GM18508 (cell line): ENCODE measurements at regions not wholly inside any gene's neighbourhood (a gene's known extent, or its start where the extent isn't known, plus 50 kb on each side); places are given as distances from the start of the nearest gene placed in this dataset.
"Not testable (repeated sequence)": the region's sequence is repeated elsewhere in the genome, so short reads cannot be mapped to it uniquely, and the experiment has no call there.

ENCODE experiments used
- ATAC-seq: cut with Tn5 transposase; IDR thresholded peaks from one replicate; pipeline ENCODE4 v1.9.1; 2021; ENCODE audit warnings: moderate number of reproducible peaks; ENCODE audit not compliant: insufficient read depth, unreplicated experiment

DNA sequence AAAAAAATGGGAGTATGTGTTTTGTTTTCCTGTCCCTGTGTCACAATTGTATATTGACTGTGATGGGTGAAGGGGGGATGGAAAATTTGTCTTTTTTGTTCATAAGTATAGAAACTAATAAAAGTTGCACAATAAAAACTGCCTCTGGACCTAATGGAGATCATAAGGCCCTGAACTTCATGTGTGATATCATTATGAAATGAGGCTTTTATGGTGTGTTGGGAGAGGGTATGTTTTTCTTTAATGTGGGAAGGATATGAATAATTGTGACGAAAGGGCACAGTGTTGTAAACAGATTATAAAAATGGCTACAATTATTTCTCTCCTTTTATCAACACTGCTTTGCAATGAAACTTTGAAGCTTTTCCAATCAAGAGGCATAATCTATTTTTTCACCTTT is 1889.3 kb upstream of the CELF4 start:
- ATAC-seq = no peak

DNA sequence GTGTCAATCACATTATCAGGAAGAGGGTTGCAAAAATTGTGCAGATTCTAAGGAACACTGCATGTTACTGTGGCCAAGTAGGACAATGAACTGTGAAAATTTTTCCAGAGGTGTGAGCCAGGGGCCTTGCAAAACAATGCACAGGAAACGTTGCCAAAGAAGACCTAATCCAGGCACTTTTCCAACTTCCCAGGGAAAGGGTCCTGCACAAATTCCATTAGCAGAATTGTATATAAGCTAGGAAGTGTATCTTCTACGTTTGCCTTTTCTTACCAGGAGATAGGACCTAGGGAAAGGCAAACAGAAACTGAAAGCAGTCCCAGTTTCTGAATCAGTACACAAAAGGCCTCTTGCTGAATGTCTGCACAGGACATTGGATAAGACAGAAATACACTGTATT is 1888.3 kb upstream of the CELF4 start:
- ATAC-seq = no peak

DNA sequence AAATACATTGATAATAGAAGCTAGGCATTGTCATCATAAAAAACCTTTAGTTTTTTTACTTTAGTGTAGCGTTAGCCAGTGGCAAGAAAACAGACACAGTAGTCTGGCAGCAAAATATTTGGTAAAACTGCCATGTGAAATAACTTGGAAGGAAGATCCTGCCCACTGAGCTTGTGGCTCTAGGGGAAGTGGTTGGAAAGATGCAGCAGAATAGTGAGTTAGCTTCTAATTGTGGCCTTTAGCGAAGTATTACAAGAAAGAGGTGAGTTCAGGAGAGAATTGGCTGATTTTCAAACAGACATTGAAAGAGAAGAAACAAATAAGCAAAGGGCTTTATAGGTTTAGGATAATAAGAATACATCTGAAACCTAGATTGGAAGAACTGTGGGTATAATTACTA is 1887.8 kb upstream of the CELF4 start:
- ATAC-seq = no peak

DNA sequence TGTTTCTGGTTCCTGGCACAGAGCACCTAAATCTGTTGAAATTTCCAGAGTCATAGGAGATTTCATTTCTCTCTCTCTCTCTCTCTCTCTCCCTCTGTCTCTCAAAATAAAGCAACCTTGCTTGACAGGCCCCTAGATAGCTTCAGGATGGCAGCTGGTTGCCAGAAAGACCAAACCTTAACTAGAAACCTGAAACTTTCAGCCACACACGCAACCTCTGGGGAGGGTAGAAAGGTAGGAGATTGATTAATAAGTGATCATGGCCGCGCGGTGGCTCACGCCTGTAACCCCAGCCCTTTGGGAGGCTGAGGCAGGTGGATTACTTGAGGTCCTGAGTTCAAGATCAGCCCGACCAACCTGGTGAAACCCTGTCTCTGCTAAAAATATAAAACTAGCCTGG is 1885.4 kb upstream of the CELF4 start:
- no peak for ATAC-seq

DNA sequence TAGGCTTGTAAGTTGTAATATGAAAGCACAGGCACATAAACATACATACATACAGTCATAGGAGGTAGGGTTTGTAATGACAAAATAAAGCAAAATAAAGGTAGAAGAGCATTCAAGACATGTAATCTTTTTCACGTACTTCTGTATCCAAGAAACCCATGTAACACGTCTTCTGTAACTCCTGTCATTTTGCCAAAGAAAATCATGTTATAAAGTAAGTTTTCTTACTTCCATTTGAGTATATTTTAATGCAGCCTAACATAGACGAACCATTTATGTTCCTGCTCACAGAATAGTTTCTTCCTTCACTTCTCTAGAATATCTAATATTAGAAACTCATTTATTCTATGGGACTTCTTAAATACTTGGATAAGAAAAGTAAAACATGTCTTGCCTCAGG is 1884.0 kb upstream of the CELF4 start:
- ATAC-seq = no peak

DNA sequence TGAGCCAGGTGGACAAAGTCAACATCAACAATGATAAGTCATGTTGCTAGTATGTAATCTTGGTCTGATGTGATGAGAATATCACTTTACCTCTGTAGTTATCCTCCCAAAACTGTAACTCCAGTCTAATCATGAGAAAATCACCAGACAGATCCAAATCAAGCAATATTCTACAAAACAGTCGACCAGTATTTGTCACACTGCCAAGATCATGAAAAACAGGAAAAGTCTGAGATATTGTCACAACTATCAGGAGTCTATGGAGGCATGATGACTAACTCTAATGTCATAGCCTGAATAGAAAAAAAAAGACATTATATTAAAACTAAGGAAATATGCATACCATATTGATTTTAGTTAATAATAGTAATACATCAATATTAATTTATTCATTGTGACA is 1883.3 kb upstream of the CELF4 start:
- no peak for ATAC-seq

DNA sequence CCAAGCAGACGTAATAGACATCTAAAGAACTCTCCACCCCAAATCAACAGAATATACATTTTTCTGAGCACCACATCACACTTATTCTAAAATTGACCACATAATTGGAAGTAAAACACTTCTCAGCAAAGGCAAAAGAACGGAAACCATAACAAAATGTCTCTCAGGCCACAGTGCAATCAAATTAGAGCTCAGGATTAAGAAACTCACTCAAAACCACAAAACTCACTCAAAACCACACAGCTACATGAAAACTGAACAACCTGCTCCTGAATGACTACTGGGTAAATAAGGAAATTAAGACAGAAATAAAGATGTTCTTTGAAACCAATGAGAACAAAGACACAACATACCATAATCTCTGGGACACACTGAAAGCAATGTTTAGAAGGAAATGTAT is 1879.4 kb upstream of the CELF4 start:
- ATAC-seq = not testable (repeated sequence)

DNA sequence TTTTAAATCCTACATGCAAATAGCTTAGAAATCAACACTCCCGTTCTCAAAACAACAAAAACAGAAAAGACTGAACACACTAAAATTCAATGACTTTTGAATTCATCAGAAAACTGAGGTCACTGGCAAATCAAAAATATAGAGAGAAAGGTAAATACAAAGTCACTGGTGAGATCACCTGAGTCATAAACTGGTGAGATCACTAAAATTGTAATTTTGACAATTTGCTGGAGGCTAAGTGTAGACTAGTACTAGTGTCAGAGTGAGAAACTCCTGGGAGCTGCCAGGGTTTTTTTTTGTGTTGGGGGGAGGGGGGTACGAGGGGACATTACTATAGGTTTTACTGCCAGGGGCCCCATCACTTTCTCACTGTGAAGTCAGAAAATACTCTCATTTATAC is 1876.0 kb upstream of the CELF4 start:
- no peak for ATAC-seq

- no peak for ATAC-seq
Measured at GRCh38 chr18:39435996-39436395, 1870.4 kb upstream of the CELF4 start.

GRCh38 chr18:39435209-39435608 is 1869.6 kb upstream of the CELF4 start:
- no peak for ATAC-seq

DNA sequence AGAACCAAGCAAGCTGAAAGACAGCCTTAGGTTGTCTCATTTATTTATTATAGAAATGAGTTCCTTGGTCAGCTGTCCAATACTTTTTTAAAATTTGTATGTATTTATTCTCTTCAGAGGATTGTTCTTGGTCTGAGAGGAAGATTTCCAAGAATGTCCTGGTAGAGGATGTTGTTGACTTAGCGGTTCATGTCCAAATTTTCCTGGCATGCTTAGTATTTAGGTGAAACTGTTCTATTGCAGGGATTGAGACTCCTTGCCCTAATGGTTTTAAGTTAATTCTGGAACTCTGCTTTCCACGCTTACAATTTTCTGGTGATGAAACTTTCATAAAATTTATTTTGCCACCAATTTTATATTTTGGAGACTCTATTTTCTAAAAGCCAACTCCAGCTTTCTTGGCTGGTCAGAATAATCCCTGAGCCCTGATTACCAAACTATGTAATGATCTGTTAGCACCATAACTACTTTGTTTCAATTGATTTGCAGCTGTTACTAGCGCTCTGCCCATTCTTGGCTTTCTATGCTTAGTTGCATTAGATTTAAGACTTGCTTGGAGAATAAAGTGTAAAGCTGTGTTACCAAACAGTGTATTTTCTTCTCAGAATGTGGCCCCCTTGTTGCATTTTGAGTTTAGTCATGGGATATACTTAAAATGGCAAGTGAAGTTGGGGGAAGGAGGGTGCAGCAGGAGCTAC is 1868.8 kb upstream of the CELF4 start:
- no peak for ATAC-seq

- ATAC-seq = no peak
Measured at GRCh38 chr18:39425172-39425850, 1859.7 kb upstream of the CELF4 start.

GRCh38 chr18:39424261-39424660 is 1858.7 kb upstream of the CELF4 start:
- no peak for ATAC-seq

DNA sequence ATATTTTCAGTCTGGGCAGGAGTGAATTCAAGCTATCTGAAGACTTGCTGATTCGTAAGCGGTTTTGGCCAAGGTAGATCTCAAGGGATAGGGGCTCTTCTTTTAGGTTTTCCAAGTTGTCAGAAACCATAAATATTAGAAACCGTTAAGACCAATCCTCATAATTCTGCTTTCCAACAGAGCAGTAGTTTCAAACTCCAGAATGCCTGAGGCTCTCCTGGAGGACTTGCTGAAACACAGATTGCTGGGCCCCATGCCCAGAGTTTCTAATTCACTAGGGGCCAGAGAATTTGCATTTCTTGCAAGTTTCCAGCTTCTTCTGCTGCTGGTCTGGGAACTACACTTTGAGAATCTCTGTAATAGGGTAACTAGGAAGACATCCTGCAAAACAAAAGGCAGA is 1855.7 kb upstream of the CELF4 start:
- no peak for ATAC-seq

DNA sequence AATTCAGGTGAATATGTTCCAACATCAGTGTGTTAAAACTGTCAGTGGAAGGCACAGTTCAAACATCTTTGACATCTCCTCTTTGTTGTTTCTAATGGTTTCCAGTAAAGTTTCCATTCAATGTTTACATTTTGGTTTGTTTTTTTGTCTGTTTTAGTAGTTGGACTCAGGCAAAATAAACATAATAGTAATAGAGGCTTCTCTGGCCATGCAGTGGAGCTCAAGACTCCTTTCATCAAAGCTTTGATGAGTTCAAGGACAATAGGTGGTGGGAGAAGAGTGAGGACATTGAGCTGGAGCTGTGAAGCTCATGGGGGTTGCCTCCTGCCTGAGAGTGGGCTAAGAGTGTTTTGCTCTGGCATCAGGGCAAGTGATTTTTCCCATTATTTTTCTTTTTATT is 1853.7 kb upstream of the CELF4 start:
- no peak for ATAC-seq

DNA sequence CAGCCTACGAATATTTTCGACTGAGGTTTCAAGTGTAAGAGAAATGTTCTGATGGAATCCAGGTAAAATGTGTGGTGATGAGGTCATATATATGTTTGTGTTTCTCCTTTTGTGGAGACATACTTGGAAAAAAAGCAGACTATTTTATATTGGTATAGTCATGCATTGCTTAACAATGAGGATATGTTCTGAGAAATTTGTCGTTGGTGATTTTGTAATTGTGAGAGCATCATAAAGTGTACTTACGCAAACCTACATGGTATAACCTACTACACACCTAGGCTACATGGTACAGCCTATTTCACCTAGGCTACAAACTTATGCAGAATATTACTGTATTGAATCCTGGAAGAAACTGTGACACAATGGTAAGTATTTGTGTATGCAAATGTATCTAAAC is 1849.9 kb upstream of the CELF4 start:
- no peak for ATAC-seq

- ATAC-seq = no peak
Measured at GRCh38 chr18:39414009-39414700, 1848.6 kb upstream of the CELF4 start.

- no peak for ATAC-seq
Measured at GRCh38 chr18:39406941-39407340, 1841.3 kb upstream of the CELF4 start.

DNA sequence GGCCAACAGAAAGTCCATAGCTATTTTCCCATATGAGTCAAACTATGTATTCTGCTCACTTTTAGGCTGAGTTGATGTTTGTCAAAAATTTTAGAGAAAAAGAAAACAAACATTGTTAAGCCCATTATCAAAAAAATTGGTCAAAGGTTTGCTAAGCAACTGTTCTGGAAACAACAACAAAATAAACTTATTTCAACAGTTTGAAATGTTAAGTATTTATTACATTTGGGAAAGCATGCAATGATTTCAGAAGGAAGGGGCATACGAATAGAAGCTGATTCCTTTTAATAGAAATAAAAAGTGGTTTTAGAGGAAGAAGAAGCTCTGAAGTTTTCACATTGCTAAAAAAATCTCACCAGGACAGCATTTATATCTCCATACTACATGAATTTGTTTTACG is 1837.5 kb upstream of the CELF4 start:
- no peak for ATAC-seq

- ATAC-seq = no peak
Measured at GRCh38 chr18:39399662-39400061, 1834.1 kb upstream of the CELF4 start.

DNA sequence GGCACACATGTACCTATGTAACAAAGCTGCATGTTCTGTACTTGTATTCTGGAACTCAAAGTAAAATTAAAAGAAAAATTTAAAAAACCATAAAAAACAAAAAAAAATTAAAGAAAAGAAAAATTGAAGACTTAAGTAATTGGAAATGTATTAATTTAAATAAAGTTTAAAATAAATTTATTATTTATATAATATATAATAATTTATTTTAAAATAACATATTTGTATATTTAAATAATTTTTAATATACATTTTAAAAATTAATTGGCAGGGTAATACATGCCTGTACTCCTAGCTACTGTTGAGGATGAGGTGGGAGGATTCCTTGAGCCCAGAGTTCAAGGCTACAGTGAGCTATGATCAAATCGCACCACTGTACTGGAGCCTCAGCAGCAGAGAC is 1830.6 kb upstream of the CELF4 start:
- ATAC-seq = no peak
